IMR-90 (cell line): ENCODE measurements at regions not wholly inside any gene's neighbourhood (a gene's known extent, or its start where the extent isn't known, plus 50 kb on each side); places are given as distances from the start of the nearest gene placed in this dataset.

Experiments used
- ATAC-seq: fragments of 200-7000 bp; cut with Tn5 transposase; 2 replicates; pipeline ENCODE4 v1.9.1; 2020; ENCODE audit warnings: low read depth, mild to moderate bottlenecking, moderate library complexity
- BruUV-seq: library from RNA; stranded (reverse); fragments of 400-500 nt; replicated peaks from 2 replicates; lab custom pipeline; 2021; lab: Mats Ljungman, UMichigan
- CTCF ChIA-PET: fragments of 300-600 bp; formaldehyde crosslinking; extraction: SDS; loops from one replicate; lab custom pipeline; 2021; ENCODE audit warnings: antibody characterized with exemption; lab: Yijun Ruan, JAX
- POLR2A ChIA-PET: fragments of 300-600 bp; sonication (Branson Sonifier 250); formaldehyde crosslinking; loops from one replicate; lab custom pipeline; 2022; ENCODE audit warnings: antibody characterized with exemption; ENCODE audit not compliant: unreplicated experiment; lab: Charles Lee
- DNase-seq: peaks from one replicate; pipeline ENCODE4 v3.0.0; 2013
- H2AFZ ChIP-seq: replicated peaks from 2 replicates; pipeline ENCODE3; 2013; ENCODE audit warnings: low read length, mild to moderate bottlenecking; ENCODE audit not compliant: poor library complexity
- H2AK5ac ChIP-seq: 2 replicates; pipeline ENCODE4 v1.6.1; 2013; ENCODE audit warnings: low read depth, low read length, inconsistent platforms
- H2AK9ac ChIP-seq: replicated peaks from 2 replicates; pipeline ENCODE3; 2013; ENCODE audit warnings: mild to moderate bottlenecking, low read depth, low read length, moderate library complexity; ENCODE audit not compliant: poor library complexity
- H2BK120ac ChIP-seq: 2 replicates; pipeline ENCODE4 v1.6.1; 2013; ENCODE audit warnings: low read depth, low read length, inconsistent platforms
- H2BK15ac ChIP-seq: 3 replicates; pipeline ENCODE4 v1.6.1; 2013; ENCODE audit warnings: low read depth, low read length, inconsistent platforms
- H2BK20ac ChIP-seq: 2 replicates; pipeline ENCODE4 v1.6.1; 2013; ENCODE audit warnings: low read depth, mild to moderate bottlenecking, inconsistent platforms, low read length, moderate library complexity
- H2BK5ac ChIP-seq: 2 replicates; pipeline ENCODE4 v1.6.1; 2013; ENCODE audit warnings: mild to moderate bottlenecking, low read depth, low read length, inconsistent platforms; ENCODE audit not compliant: poor library complexity, severe bottlenecking
- H3K14ac ChIP-seq: replicated peaks from 2 replicates; pipeline ENCODE4 v1.6.1; 2013; ENCODE audit warnings: low read depth, low read length, inconsistent platforms
- H3K18ac ChIP-seq: 2 replicates; pipeline ENCODE4 v1.6.1; 2013; ENCODE audit warnings: low read depth, low read length, control low read depth
- H3K23ac ChIP-seq: 2 replicates; pipeline ENCODE4 v1.6.1; 2013; ENCODE audit warnings: low read depth, low read length, inconsistent platforms
- H3K27ac ChIP-seq: 2 replicates; pipeline ENCODE4 v1.5.1; 2013; ENCODE audit warnings: mild to moderate bottlenecking, control low read depth, low read length; ENCODE audit not compliant: insufficient read depth
- H3K27me3 ChIP-seq: 2 replicates; pipeline ENCODE4 v1.6.1; 2013; ENCODE audit warnings: low read length; ENCODE audit not compliant: control insufficient read depth, insufficient read depth
- H3K36me3 ChIP-seq: 2 replicates; pipeline ENCODE4 v1.6.1; 2013; ENCODE audit warnings: low read length, mixed read lengths; ENCODE audit not compliant: control insufficient read depth, insufficient read depth
- H3K4ac ChIP-seq: 2 replicates; pipeline ENCODE4 v1.6.1; 2013; ENCODE audit warnings: low read depth, low read length, inconsistent platforms
- H3K4me1 ChIP-seq: 2 replicates; pipeline ENCODE4 v1.6.1; 2013; ENCODE audit warnings: low read length, mixed read lengths; ENCODE audit not compliant: control insufficient read depth, insufficient read depth
- H3K4me2 ChIP-seq: 2 replicates; pipeline ENCODE4 v1.6.1; 2013; ENCODE audit warnings: low read depth, mild to moderate bottlenecking, control low read depth, low read length, moderate library complexity
- H3K4me3 ChIP-seq: 2 replicates; pipeline ENCODE4 v1.5.1; 2013; ENCODE audit warnings: low read depth, mild to moderate bottlenecking, control low read depth, low read length, moderate library complexity; ENCODE audit not compliant: insufficient read depth
- H3K56ac ChIP-seq: 2 replicates; pipeline ENCODE4 v1.6.1; 2013; ENCODE audit warnings: low read length, inconsistent platforms; ENCODE audit not compliant: insufficient read depth; ENCODE audit errors: extremely low read depth
- H3K79me1 ChIP-seq, 2 experiments: 2 replicates each; pipeline ENCODE4 v1.6.1; 2013; ENCODE audit warnings: low read length in 2 of 2, inconsistent platforms in 1 of 2, low read depth in 1 of 2
- H3K9ac ChIP-seq: 2 replicates; pipeline ENCODE4 v1.6.1; 2013; ENCODE audit warnings: low read depth, low read length, control low read depth
- H3K9me1 ChIP-seq: 2 replicates; pipeline ENCODE4 v1.6.1; 2013; ENCODE audit warnings: low read length, inconsistent platforms; ENCODE audit not compliant: insufficient read depth
- H3K9me3 ChIP-seq: 2 replicates; pipeline ENCODE4 v1.6.1; 2013; ENCODE audit warnings: low read length; ENCODE audit not compliant: control insufficient read depth, insufficient read depth
- H4K20me1 ChIP-seq: 2 replicates; pipeline ENCODE4 v1.6.1; 2013; ENCODE audit warnings: low read length, inconsistent platforms; ENCODE audit not compliant: insufficient read depth
- H4K5ac ChIP-seq: 2 replicates; pipeline ENCODE4 v1.6.1; 2013; ENCODE audit warnings: mild to moderate bottlenecking, low read depth, low read length, control low read depth
- H4K8ac ChIP-seq, 2 experiments: 2 replicates each; pipeline ENCODE4 v1.6.1; 2013; ENCODE audit warnings: low read depth in 2 of 2, low read length in 2 of 2, control low read depth in 1 of 2, inconsistent platforms in 1 of 2
- H4K91ac ChIP-seq: 2 replicates; pipeline ENCODE4 v1.6.1; 2013; ENCODE audit warnings: low read depth, low read length, inconsistent platforms; ENCODE audit not compliant: insufficient read depth
- BHLHE40 ChIP-seq: fragments of 150-350 bp; IDR thresholded peaks from 2 replicates; pipeline ENCODE4 v1.6.1; 2016; ENCODE audit warnings: mild to moderate bottlenecking, low read depth, low read length
- CHD1 ChIP-seq: IDR thresholded peaks from 2 replicates; pipeline ENCODE4 v1.6.1; 2012; ENCODE audit warnings: low read depth, low read length, improper control_type of control experiment
- FOS ChIP-seq: fragments of 150-350 bp; IDR thresholded peaks from 2 replicates; pipeline ENCODE4 v1.6.1; 2016; ENCODE audit warnings: low read depth, low read length
- MAFK ChIP-seq: IDR thresholded peaks from 2 replicates; pipeline ENCODE4 v1.6.1; 2012; ENCODE audit warnings: low read depth, low read length, improper control_type of control experiment
- NFE2L2 ChIP-seq: fragments of 150-350 bp; IDR thresholded peaks from 2 replicates; pipeline ENCODE4 v1.6.1; 2016; ENCODE audit warnings: low read depth, mild to moderate bottlenecking, low read length
- SMC3 ChIP-seq: fragments of 150-350 bp; IDR thresholded peaks from 2 replicates; pipeline ENCODE4 v1.6.1; 2016; ENCODE audit warnings: low read depth, mild to moderate bottlenecking, antibody characterized with exemption, low read length, moderate library complexity
- WGBS, 2 experiments: methylation state at CpG; one replicate each; pipeline versions ENCODE4 v1.1.5 to v1.1.7; 2013; ENCODE audit warnings: missing lambda C conversion rate in 2 of 2; ENCODE audit not compliant: insufficient read length in 1 of 2; ENCODE audit errors: extremely low coverage in 2 of 2; 5-methylcytosine and 5-hydroxymethylcytosine counted together
- dilution Hi-C: fragments of 300-500 bp; cut with HindIII; formaldehyde crosslinking; loops from one replicate; pipeline ENCODE4 v1.14.3; 2018; ENCODE audit warnings: low sequenced_read_pairs; ENCODE audit not compliant: unreplicated experiment
- in situ Hi-C: fragments of 300-500 bp; cut with MboI; formaldehyde crosslinking; loops from 3 replicates; pipeline ENCODE4 v1.14.3; 2019; ENCODE audit warnings: low sequenced_read_pairs, inconsistent platforms, mixed read lengths
- intact Hi-C: fragments of 100-400 bp; cut with micrococcal nuclease; formaldehyde crosslinking; loops from 2 replicates; pipeline ENCODE4 v1.10.0; 2022
- TF ChIP-seq, protein P1 (sequence below): conservative IDR thresholded peaks from 2 replicates; pipeline ENCODE4 v1.5.1; 2012; ENCODE audit warnings: mild to moderate bottlenecking, low read depth, low read length, improper control_type of control experiment
- TF ChIP-seq, protein P2 (sequence below): fragments of 150-350 bp; IDR thresholded peaks from 2 replicates; pipeline ENCODE4 v1.6.1; 2016; ENCODE audit warnings: low read depth, mild to moderate bottlenecking, low read length, moderate library complexity, borderline replicate concordance
- TF ChIP-seq, protein P3 (sequence below): fragments of 150-350 bp; IDR thresholded peaks from 2 replicates; pipeline ENCODE4 v1.6.1; 2017; ENCODE audit warnings: mild to moderate bottlenecking, antibody characterized with exemption, low read length, low read depth

DNA sequence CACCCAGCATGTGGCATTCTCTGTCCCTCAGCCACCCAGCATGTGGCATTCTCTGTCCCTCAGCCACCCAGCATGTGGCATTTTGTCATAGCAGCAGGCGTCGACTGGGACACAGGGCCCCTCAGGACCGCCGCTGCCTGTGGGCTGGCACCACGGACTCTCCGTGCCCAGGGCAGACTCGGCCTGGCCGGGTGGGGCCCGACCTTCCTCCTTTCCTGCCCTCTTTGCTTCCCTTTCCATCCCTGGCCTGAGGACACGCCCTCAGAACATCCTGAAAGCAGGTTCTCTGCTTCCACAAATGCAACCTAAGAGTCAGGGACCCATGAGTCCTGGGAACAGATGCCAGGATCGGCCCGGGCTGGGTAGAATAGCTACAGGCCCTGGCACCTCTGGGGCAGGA, 291.4 kb upstream of the SALL3 start:
- intact Hi-C loops = no loop called here
- peaks cover 45% of the 10 kb centered on the region for H3K9me3 ChIP-seq

More for the DNA sequence above, 291.4 kb upstream of the SALL3 start:
- Histone ChIP-seq H3K9ac (no peak overlapping the region), H2AFZ (no peak overlapping the region), H3K27me3 (no peaks in the 10 kb centered on the region), H4K8ac (no peak overlapping the region), H3K18ac (no peak overlapping the region), H3K4me2 (no peak overlapping the region), H4K5ac (no peak overlapping the region), H3K79me1 (no peaks in the 10 kb centered on the region), H2AK9ac (no peak overlapping the region), H2BK5ac (no peak overlapping the region), H3K4me1 (no peaks in the 10 kb centered on the region), H3K4ac (no peak overlapping the region), H2BK20ac (no peak overlapping the region), H4K91ac (no peak overlapping the region), H4K20me1 (no peaks in the 10 kb centered on the region), H3K36me3 (no peaks in the 10 kb centered on the region), H2AK5ac (no peak overlapping the region), H3K4me3 (no peak overlapping the region), H3K27ac (no peak overlapping the region), H3K56ac (no peak overlapping the region), H3K23ac (no peak overlapping the region), H2BK120ac (no peak overlapping the region), H3K9me1 (no peaks in the 10 kb centered on the region), H3K14ac (no peak overlapping the region), H2BK15ac (no peak overlapping the region)
- in situ Hi-C loops (no loop called here), dilution Hi-C loops (no loop called here)
- ChIA-PET CTCF (no interaction called here), POLR2A (no interaction called here)
- BruUV-seq = no TSS peak
- DNase-seq (no peak), ATAC-seq (no peak)
- WGBS, 2 experiments = no CpG with 5 or more reads among the region's 12 CpGs
- TF ChIP-seq NFE2L2 = no peak
- TF ChIP-seq, protein P1, sequence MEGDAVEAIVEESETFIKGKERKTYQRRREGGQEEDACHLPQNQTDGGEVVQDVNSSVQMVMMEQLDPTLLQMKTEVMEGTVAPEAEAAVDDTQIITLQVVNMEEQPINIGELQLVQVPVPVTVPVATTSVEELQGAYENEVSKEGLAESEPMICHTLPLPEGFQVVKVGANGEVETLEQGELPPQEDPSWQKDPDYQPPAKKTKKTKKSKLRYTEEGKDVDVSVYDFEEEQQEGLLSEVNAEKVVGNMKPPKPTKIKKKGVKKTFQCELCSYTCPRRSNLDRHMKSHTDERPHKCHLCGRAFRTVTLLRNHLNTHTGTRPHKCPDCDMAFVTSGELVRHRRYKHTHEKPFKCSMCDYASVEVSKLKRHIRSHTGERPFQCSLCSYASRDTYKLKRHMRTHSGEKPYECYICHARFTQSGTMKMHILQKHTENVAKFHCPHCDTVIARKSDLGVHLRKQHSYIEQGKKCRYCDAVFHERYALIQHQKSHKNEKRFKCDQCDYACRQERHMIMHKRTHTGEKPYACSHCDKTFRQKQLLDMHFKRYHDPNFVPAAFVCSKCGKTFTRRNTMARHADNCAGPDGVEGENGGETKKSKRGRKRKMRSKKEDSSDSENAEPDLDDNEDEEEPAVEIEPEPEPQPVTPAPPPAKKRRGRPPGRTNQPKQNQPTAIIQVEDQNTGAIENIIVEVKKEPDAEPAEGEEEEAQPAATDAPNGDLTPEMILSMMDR = no peak
- TF ChIP-seq FOS = no peak
- TF ChIP-seq BHLHE40 = no peak
- no peak for TF ChIP-seq MAFK
- TF ChIP-seq SMC3 = no peak
- TF ChIP-seq, protein P2, sequence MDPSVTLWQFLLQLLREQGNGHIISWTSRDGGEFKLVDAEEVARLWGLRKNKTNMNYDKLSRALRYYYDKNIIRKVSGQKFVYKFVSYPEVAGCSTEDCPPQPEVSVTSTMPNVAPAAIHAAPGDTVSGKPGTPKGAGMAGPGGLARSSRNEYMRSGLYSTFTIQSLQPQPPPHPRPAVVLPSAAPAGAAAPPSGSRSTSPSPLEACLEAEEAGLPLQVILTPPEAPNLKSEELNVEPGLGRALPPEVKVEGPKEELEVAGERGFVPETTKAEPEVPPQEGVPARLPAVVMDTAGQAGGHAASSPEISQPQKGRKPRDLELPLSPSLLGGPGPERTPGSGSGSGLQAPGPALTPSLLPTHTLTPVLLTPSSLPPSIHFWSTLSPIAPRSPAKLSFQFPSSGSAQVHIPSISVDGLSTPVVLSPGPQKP = no peak
- no peak for TF ChIP-seq CHD1
- TF ChIP-seq, protein P3, sequence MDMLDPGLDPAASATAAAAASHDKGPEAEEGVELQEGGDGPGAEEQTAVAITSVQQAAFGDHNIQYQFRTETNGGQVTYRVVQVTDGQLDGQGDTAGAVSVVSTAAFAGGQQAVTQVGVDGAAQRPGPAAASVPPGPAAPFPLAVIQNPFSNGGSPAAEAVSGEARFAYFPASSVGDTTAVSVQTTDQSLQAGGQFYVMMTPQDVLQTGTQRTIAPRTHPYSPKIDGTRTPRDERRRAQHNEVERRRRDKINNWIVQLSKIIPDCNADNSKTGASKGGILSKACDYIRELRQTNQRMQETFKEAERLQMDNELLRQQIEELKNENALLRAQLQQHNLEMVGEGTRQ = no peak
